ENCODE measurements at regions not wholly inside any gene's neighbourhood (a gene's known extent, or its start where the extent isn't known, plus 50 kb on each side); places are given as distances from the start of the nearest gene placed in this dataset.

DNA sequence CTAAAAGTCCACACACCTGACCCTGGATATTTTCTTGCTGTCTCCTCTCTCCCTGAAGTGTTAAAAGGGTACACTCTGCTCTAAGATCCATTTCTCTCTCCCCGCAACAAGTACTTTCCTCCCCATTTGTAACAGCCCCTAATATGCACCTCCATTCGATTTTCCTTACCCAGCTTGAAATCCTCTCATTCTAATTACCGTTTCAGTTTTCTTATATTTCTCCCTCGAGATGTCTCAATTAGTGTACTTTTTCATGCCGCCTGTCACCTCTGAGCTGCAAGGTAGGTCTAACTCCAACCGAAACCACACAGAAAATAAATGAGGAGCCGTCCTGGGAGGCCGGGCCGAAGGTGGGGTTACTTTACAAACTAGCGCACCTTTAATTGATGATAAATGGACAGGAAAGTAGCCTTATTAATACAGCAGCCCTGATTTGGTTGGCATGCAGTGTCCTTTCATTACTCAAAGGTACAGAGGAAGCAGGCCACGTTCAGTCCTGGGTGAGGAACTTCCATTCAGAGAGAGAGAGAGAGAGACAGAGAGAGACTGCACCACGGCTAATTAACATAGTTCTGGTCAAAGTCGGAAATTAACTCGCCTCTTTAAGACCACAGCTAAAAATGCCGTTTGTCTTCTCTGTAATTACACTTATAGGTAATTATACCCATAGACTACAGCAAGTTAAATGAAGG lies 319.9 kb downstream of the ARRDC4 start:
- Histone ChIP-seq H3K9me2 (replicated peaks; ENCODE audit: control insufficient read depth, low read length) (no peaks in the 10 kb centered on the region), H3K79me2 (ENCODE audit: control insufficient read depth, low read length) (no peaks in the 10 kb centered on the region), H3K27ac (ENCODE audit: low read depth, low read length) (no peak overlapping the region), H3K27me3 (ENCODE audit: control insufficient read depth, low read length) (no peaks in the 10 kb centered on the region), H3K9me3 (ENCODE audit: control insufficient read depth, insufficient read depth, low read length) (no peaks in the 10 kb centered on the region), H3K4me1 (ENCODE audit: control insufficient read depth, low read length) (peaks cover 5% of the 10 kb centered on the region; the same call in 1 of the 2 replicates), H4K20me1 (ENCODE audit: control insufficient read depth, insufficient read depth, low read depth, low read length) (no peaks in the 10 kb centered on the region), H3F3A (ENCODE audit: control insufficient read depth, insufficient read depth) (no peaks in the 10 kb centered on the region), H3K36me3 (ENCODE audit: control insufficient read depth, low read length) (no peaks in the 10 kb centered on the region), H3K4me2 (ENCODE audit: low read length) (no peak overlapping the region), H3K4me3 (ENCODE audit: low read length) (no peak overlapping the region)
- TF ChIP-seq EZH2phosphoT487 (IDR thresholded peaks at IDR 0.05; ENCODE audit: borderline replicate concordance, low read length), result no peak
- TF ChIP-seq, protein P1, sequence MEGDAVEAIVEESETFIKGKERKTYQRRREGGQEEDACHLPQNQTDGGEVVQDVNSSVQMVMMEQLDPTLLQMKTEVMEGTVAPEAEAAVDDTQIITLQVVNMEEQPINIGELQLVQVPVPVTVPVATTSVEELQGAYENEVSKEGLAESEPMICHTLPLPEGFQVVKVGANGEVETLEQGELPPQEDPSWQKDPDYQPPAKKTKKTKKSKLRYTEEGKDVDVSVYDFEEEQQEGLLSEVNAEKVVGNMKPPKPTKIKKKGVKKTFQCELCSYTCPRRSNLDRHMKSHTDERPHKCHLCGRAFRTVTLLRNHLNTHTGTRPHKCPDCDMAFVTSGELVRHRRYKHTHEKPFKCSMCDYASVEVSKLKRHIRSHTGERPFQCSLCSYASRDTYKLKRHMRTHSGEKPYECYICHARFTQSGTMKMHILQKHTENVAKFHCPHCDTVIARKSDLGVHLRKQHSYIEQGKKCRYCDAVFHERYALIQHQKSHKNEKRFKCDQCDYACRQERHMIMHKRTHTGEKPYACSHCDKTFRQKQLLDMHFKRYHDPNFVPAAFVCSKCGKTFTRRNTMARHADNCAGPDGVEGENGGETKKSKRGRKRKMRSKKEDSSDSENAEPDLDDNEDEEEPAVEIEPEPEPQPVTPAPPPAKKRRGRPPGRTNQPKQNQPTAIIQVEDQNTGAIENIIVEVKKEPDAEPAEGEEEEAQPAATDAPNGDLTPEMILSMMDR (IDR thresholded peaks at IDR 0.05; ENCODE audit: low read depth, low read length, poor library complexity, severe bottlenecking), result no peak

DNA sequence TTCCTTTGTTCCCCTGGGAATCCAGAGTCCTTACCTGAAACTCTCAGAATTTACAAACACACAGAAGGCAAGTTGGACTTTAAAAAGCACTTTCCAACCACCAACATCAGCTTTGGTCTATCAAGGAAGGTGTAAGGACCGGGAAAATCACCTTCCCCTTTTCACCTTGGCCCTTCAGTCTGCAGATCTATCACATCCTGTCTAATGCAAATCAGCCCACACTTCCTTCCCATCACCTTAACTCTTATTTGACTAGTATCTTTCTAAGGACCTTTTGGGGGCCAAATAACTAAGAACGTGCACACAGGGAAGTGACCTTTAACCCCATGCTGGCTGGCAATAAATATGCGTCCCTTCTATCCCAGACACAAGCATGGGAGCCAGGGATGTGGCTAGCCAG lies 320.6 kb downstream of the ARRDC4 start:
- no peaks in the 10 kb centered on the region for H3F3A ChIP-seq (ENCODE audit: control insufficient read depth, insufficient read depth)
- no peak overlapping the region for H3K4me2 ChIP-seq (ENCODE audit: low read length)
- peaks cover 5% of the 10 kb centered on the region; the same call in 1 of the 2 replicates for H3K4me1 ChIP-seq (ENCODE audit: control insufficient read depth, low read length)
- TF ChIP-seq, protein P1 (IDR thresholded peaks at IDR 0.05; ENCODE audit: low read depth, low read length, poor library complexity, severe bottlenecking), result no peak
- no peak for TF ChIP-seq EZH2phosphoT487 (IDR thresholded peaks at IDR 0.05; ENCODE audit: borderline replicate concordance, low read length)
- H3K79me2 ChIP-seq (ENCODE audit: control insufficient read depth, low read length), result no peaks in the 10 kb centered on the region
- no peaks in the 10 kb centered on the region for H3K27me3 ChIP-seq (ENCODE audit: control insufficient read depth, low read length)
- H3K27ac ChIP-seq (ENCODE audit: low read depth, low read length), result no peak overlapping the region
- no peaks in the 10 kb centered on the region for H4K20me1 ChIP-seq (ENCODE audit: control insufficient read depth, insufficient read depth, low read depth, low read length)
- no peaks in the 10 kb centered on the region for H3K9me2 ChIP-seq (replicated peaks; ENCODE audit: control insufficient read depth, low read length)
- no peak overlapping the region for H3K4me3 ChIP-seq (ENCODE audit: low read length)
- no peaks in the 10 kb centered on the region for H3K36me3 ChIP-seq (ENCODE audit: control insufficient read depth, low read length)
- H3K9me3 ChIP-seq (ENCODE audit: control insufficient read depth, insufficient read depth, low read length), result no peaks in the 10 kb centered on the region

DNA sequence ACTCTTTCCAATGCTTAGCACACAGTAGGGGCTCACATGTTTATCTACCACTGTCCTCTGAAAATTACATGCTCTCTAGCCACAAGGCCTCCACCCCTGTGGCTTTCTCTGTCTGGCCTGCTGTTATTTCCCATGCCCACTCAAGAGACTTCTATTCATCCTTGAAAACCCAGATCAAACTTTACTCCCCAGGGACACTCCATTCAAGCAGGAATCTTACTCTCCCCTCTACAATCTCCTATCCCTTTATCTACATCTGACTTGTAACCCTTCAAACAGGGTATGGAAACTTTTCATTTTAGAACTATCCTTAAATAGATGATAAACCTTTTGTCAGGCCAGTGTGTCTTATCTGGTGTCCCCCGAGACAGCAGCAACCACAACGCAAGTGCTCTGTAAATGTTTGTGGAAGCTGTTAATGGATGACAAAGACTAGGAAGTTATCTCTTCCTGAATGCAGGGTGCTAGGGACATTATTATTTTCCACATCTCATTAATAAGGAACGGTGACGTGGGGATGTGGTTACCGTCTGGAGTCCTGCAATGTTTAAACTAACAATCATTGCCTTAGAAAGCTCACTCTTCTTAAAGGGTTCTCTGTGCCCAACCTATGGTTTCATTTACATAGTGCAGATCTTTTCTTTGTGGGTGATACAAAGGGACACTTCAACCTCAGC lies 322.3 kb downstream of the ARRDC4 start:
- Histone ChIP-seq H3K27me3 (ENCODE audit: control insufficient read depth, low read length) (no peaks in the 10 kb centered on the region), H3K79me2 (ENCODE audit: control insufficient read depth, low read length) (no peaks in the 10 kb centered on the region), H3K27ac (ENCODE audit: low read depth, low read length) (no peak overlapping the region), H3K4me3 (ENCODE audit: low read length) (no peak overlapping the region), H3K9me2 (replicated peaks; ENCODE audit: control insufficient read depth, low read length) (no peaks in the 10 kb centered on the region), H3K4me2 (ENCODE audit: low read length) (no peak overlapping the region), H3F3A (ENCODE audit: control insufficient read depth, insufficient read depth) (no peaks in the 10 kb centered on the region), H3K36me3 (ENCODE audit: control insufficient read depth, low read length) (no peaks in the 10 kb centered on the region), H3K9me3 (ENCODE audit: control insufficient read depth, insufficient read depth, low read length) (no peaks in the 10 kb centered on the region), H3K4me1 (ENCODE audit: control insufficient read depth, low read length) (peaks cover 5% of the 10 kb centered on the region; the same call in 1 of the 2 replicates), H4K20me1 (ENCODE audit: control insufficient read depth, insufficient read depth, low read depth, low read length) (no peaks in the 10 kb centered on the region)
- TF ChIP-seq, protein P1 (IDR thresholded peaks at IDR 0.05; ENCODE audit: low read depth, low read length, poor library complexity, severe bottlenecking), result no peak
- TF ChIP-seq EZH2phosphoT487 (IDR thresholded peaks at IDR 0.05; ENCODE audit: borderline replicate concordance, low read length), result no peak

Data from DOHH2 (cell line).